Thoracic aorta (tissue), 2 donors: ENCODE measurements at regions not wholly inside any gene's neighbourhood (a gene's known extent, or its start where the extent isn't known, plus 50 kb on each side); places are given as distances from the start of the nearest gene placed in this dataset.
"Not testable (repeated sequence)": the region's sequence is repeated elsewhere in the genome, so short reads cannot be mapped to it uniquely, and the experiment has no call there.

Source experiments
- ATAC-seq: fragments of 150-250 bp; one replicate; pipeline ENCODE4 v1.8.0; 2017; ENCODE audit warnings: low read depth; ENCODE audit not compliant: insufficient number of reproducible peaks, low FRiP score
- DNase-seq: peaks from one replicate; pipeline ENCODE4 v3.0.0-alpha.2; 2020; ENCODE audit warnings: low spot score
- H3K27ac ChIP-seq, 2 donors: fragments of 200-600 bp; sonication (generic); 1 replicate in 1 of 2; 2 replicates in 1 of 2; pipeline ENCODE4 v1.5.1; 2016; ENCODE audit warnings: mild to moderate bottlenecking in 2 of 2, moderate library complexity in 2 of 2
- H3K27me3 ChIP-seq: fragments of 200-600 bp; sonication (generic); replicated peaks from 2 replicates; pipeline ENCODE4 v1.6.0; 2016; ENCODE audit warnings: mild to moderate bottlenecking; ENCODE audit not compliant: insufficient read depth
- H3K36me3 ChIP-seq: fragments of 200-600 bp; sonication (generic); one replicate; pipeline ENCODE4 v1.5.1; 2016
- H3K4me1 ChIP-seq, 2 donors: fragments of 200-600 bp; sonication (generic); 1 replicate in 1 of 2; 2 replicates in 1 of 2; pipeline versions ENCODE4 v1.5.1 to v1.6.0; 2016; ENCODE audit warnings: low read depth in 2 of 2, mild to moderate bottlenecking in 1 of 2; ENCODE audit not compliant: control insufficient read depth in 1 of 2
- H3K4me3 ChIP-seq: fragments of 200-600 bp; sonication (generic); 2 replicates; pipeline ENCODE4 v1.5.1; 2016; ENCODE audit warnings: mild to moderate bottlenecking
- H3K9me3 ChIP-seq: fragments of 200-600 bp; sonication (generic); 2 replicates; pipeline ENCODE4 v1.5.1; 2016
- TF ChIP-seq, protein P1 (sequence below): fragments of 200-600 bp; sonication (generic); IDR thresholded peaks from one replicate; pipeline ENCODE4 v1.5.1; 2019; ENCODE audit warnings: antibody characterized with exemption

DNA sequence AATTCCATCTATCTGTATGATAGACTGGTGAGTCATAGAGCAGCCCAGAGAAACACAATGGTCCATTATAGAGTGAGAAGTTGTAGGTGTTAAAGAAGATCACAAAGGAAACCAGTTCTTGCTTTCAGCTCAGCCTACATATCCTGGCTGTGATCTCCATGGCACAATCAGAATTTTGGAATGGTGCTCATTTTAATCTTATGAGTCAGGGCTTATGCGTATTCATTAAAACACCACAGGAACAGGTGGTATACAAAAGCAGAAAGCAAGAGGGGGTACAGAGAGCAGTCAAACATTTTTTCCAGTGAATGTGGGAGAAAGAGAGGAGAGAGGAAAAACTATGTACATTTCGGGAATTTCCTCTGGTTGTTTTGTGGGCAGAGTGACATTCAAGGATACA lies 126.9 kb downstream of the MFAP3L start:
- H3K9me3 ChIP-seq, result no peaks in the 10 kb centered on the region
- H3K4me1 ChIP-seq, result no peaks in the 10 kb centered on the region
- H3K27me3 ChIP-seq, result no peaks in the 10 kb centered on the region
- TF ChIP-seq, protein P1, sequence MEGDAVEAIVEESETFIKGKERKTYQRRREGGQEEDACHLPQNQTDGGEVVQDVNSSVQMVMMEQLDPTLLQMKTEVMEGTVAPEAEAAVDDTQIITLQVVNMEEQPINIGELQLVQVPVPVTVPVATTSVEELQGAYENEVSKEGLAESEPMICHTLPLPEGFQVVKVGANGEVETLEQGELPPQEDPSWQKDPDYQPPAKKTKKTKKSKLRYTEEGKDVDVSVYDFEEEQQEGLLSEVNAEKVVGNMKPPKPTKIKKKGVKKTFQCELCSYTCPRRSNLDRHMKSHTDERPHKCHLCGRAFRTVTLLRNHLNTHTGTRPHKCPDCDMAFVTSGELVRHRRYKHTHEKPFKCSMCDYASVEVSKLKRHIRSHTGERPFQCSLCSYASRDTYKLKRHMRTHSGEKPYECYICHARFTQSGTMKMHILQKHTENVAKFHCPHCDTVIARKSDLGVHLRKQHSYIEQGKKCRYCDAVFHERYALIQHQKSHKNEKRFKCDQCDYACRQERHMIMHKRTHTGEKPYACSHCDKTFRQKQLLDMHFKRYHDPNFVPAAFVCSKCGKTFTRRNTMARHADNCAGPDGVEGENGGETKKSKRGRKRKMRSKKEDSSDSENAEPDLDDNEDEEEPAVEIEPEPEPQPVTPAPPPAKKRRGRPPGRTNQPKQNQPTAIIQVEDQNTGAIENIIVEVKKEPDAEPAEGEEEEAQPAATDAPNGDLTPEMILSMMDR, result no peak
- H3K4me3 ChIP-seq, result no peak overlapping the region
- no peak for DNase-seq
- no peaks in the 10 kb centered on the region for H3K36me3 ChIP-seq
- no peak overlapping the region for H3K27ac ChIP-seq
- ATAC-seq, result no peak

DNA sequence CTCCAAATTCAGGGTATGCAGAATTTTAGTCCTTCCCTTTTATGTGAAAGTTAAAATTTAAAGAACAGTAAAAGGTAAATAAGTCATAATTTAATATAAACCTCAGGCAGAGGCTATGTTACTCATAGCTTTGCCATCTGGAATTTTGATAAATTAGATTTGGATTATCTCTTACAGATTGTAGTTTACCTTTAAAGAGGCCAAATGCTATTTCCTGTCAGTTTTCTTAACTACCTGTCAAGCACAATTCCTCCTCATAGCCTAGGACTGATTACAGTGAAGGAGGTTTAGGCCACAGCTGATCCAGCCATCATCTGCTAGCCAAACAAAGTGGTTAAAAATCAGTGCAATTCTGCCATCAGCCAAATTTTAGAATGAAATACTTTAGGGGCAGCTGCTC lies 128.1 kb downstream of the MFAP3L start:
- H3K9me3 ChIP-seq, result no peaks in the 10 kb centered on the region
- no peak overlapping the region for H3K4me3 ChIP-seq
- TF ChIP-seq, protein P1, result no peak
- H3K27me3 ChIP-seq, result no peaks in the 10 kb centered on the region
- no peaks in the 10 kb centered on the region for H3K36me3 ChIP-seq
- ATAC-seq (no peak), DNase-seq (no peak)
- no peak overlapping the region for H3K27ac ChIP-seq
- no peaks in the 10 kb centered on the region for H3K4me1 ChIP-seq

DNA sequence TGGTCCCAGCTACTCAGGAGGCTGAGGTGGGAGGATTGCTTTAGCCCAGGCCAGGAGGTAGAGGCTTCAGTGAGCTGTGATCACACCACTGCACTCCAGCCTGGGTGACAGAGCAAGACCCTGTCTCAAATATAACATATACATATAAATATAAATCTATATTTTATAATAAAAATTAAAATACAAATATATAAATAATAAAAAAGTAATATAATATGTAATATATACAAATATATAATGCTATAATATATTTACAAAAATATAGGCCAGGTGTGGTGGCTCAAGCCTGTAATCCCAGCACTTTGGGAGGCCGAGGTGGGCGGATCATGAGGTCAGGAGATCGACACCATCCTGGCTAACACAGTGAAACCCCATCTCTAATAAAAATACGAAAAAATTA lies 131.4 kb downstream of the MFAP3L start:
- not testable (repeated sequence) for H3K36me3 ChIP-seq, ATAC-seq, H3K4me3 ChIP-seq, H3K9me3 ChIP-seq, H3K4me1 ChIP-seq, DNase-seq, H3K27ac ChIP-seq, H3K27me3 ChIP-seq

DNA sequence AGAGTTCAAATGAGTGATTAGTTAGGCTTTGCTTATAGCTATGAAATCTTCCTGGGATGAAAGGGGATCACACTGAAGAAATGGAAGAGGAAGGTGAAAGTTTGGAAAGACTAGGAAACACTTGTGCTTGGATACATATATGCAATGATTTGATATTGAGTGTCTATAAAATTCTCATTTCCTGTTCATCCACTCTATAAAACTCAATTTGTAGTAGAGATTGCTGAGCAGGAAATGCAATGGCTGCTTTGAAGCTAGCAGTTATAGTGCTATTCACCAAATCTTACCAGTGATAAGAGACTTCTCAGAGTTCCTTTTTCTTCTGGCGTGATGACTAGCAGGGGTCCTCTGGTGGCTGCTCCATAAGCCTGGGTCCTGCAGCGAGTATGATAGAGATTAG lies 128.1 kb upstream of the HPF1 start:
- no peak for ATAC-seq
- Histone ChIP-seq H3K36me3 (no peaks in the 10 kb centered on the region), H3K4me3 (no peak overlapping the region), H3K27ac (no peak overlapping the region), H3K4me1 (no peaks in the 10 kb centered on the region), H3K9me3 (no peaks in the 10 kb centered on the region), H3K27me3 (no peaks in the 10 kb centered on the region)
- TF ChIP-seq, protein P1, result no peak
- DNase-seq, result no peak

DNA sequence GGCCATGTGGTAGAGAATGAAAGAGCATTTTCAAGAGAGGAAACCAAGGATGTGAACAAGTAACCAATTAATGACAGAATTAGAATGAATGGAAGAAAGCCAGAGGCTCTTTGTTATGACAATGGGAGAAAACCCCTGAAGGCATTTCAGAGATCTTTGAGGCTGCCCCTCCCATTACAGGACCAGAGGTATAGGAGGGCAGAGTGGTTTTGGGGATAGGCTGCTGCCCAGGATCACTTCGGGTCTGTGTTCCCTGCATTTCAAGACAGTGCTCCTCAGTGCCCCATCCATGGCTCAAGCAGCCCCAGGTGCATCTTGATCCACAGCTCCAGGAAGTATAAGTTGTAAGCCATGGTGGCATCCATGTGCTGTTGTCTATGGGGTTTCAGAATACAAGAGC lies 124.0 kb upstream of the HPF1 start:
- TF ChIP-seq, protein P1, result no peak
- no peak for ATAC-seq
- Histone ChIP-seq H3K4me1 (no peaks in the 10 kb centered on the region), H3K4me3 (no peak overlapping the region), H3K27ac (no peak overlapping the region), H3K27me3 (no peaks in the 10 kb centered on the region), H3K36me3 (no peaks in the 10 kb centered on the region), H3K9me3 (no peaks in the 10 kb centered on the region)
- DNase-seq, result no peak

DNA sequence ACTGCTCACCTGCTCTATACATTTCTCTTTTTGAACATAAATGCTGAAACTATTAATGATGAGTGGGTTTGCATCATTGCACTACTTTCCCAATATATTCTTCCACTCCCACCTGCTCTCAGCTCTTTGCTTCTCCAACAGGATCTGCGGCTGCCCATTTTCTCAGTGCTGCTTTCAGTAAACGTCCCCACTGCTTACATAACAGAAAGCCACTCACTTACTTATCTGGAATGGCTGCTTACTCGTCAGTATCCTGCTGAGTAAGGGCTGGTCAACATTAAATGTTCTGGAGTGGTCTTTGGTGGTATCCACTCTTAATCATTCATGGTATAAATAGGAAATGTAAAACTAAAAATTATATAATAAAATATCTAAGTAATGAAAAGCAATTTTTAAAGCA lies 112.8 kb upstream of the HPF1 start:
- Histone ChIP-seq H3K9me3 (no peaks in the 10 kb centered on the region), H3K36me3 (no peaks in the 10 kb centered on the region), H3K27ac (no peak overlapping the region), H3K4me3 (no peak overlapping the region), H3K27me3 (no peaks in the 10 kb centered on the region), H3K4me1 (no peaks in the 10 kb centered on the region)
- TF ChIP-seq, protein P1, result no peak
- DNase-seq (no peak), ATAC-seq (no peak)
